Activated CD8-positive, alpha-beta memory T cell treated with anti-CD3 and anti-CD28 coated beads, Interleukin-2, amount 50 U/mL, for 4 hours (primary cell): ENCODE measurements at regions not wholly inside any gene's neighbourhood (a gene's known extent, or its start where the extent isn't known, plus 50 kb on each side); places are given as distances from the start of the nearest gene placed in this dataset.
"Not testable (repeated sequence)": the region's sequence is repeated elsewhere in the genome, so short reads cannot be mapped to it uniquely, and the experiment has no call there.

Experiments
- DNase-seq: peaks from one replicate; pipeline ENCODE4 v3.0.0-alpha.2; 2020

DNA sequence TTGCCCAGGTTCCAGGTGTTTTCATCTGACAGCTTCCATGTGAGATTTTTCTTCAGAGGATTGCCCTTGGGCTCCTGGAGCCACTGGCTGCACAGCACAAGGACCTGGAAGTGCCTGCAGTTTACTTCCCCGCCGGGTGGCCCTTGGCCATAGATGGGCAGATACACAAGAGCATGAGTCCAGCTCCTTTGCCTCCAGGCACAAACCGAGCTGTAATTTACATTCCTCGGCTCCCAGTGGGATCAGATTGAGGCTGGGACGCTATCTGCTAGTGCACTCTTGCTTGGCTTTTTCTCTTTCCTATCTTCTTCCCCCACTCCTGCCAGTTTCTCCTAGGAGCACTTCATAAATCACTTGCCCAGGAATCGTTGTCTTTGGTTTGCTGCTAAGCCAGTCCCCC lies 85.4 kb upstream of the RALY start:
- no peak for DNase-seq

GRCh38 chr20:33908868-33909267 lies 84.8 kb upstream of the RALY start:
- no peak for DNase-seq

GRCh38 chr20:33909331-33909921 lies 84.3 kb upstream of the RALY start:
- no peak for DNase-seq

DNA sequence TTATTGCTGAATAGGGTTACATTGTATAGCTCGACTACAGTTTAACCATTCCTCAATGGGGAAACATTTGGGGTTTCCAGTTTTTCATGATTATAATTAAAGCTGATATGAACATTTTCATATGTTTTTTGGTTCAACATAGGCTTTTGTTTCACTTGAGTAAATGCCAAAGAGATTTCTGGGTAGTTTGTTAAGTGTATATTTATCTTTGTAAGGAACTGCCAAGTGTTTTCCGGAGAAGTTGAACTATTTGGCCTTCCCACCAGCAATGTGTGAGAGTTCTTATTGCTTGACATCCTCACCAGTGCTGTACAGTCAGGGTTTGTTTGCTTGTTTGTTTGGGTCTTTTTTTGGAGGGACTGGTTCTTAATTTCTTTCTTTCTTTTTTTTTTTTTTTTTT lies 83.7 kb upstream of the RALY start:
- no peak for DNase-seq

DNA sequence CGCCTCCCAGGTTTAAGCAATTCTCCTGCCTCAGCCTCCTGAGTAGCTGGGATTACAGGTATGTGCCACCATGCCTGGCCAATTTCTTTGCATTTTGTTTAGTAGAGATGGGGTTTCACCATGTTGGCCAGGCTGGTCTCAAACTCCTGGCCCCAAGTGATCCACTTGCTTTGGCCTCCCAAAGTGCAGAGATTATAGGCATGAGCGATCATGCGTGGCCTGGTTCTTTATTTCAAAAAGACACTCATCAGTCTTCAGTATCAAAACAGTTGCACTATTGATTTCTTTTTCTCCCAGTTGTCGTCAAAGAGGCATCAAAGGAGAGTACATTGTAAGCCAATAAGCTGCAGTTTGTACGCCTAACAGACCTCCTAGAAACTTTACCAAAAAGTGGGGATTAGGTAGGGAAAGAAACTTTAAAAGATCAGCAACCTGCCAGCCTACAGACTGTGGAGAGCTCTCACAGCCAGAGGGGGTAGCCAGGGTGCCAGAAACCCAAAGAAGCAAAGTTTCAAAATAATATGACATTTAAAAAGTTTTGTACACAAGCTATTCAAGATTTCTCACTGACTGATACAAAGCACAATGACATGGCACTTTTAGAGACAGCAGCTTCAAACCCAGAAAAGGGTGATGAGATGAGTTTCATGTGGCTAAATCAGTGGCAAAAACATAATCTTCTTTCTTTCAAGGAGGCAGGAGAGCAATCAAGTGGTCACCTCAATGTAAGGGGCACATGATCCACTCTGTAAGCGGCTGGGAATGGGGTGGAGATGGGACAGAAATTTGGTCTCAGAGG lies 83.0 kb upstream of the RALY start:
- no peak for DNase-seq

GRCh38 chr20:33914919-33915318 lies 78.8 kb upstream of the RALY start:
- DNase-seq, result peak; percentile 38

DNA sequence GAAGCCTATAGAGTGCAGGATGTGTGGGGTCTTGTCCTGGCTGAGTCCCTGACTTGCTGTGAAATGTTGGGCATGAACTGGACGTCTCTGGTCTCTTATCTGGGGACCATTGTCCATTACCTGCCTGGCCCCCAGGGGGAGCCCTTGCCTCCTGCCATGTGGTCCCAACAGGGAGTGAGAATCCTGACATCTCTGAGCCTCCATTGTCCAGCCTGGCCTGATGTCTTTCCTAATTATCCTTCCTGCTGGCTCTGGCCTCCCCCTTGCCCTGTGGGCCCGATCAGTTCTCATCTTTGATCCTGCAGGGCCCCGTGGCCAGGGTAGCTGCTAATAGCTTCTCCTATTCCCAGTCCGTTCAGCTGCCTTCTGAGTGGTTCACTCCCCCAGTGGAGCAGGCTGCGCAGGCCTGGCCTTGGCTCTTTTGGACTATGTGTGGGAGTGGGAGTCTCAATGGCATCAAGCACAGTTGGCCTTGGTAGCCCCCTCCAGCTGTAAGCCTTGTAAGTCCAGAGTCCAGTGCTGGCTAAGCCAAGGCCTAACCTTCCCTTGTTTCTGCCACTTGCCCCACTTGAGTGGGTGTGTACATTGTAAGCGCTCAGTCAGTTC lies 77.9 kb upstream of the RALY start:
- peak; percentile 64 for DNase-seq

- no peak for DNase-seq
These were observed 76.9 kb upstream of the RALY start for GRCh38 chr20:33916768-33917167.

GRCh38 chr20:33917831-33918525 lies 75.7 kb upstream of the RALY start:
- no peak for DNase-seq

DNA sequence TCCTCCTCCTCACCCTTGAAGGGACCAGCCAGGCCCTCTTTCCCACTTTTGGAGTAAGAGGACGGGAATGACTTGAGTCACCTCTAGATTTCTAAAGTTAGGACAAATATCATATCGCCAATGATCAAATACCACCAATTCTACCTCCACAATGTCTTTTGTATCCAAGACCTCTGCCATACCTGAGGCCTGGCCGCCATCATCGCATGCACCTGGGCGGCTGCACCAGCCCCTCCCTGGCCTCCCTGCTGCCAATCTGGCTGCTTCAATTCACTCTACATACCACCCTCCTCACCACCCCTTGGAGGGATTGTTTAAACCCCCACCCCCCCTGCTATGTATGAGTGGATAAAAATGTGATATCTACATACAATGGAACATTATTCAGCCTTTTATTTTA lies 75.0 kb upstream of the RALY start:
- no peak for DNase-seq

DNA sequence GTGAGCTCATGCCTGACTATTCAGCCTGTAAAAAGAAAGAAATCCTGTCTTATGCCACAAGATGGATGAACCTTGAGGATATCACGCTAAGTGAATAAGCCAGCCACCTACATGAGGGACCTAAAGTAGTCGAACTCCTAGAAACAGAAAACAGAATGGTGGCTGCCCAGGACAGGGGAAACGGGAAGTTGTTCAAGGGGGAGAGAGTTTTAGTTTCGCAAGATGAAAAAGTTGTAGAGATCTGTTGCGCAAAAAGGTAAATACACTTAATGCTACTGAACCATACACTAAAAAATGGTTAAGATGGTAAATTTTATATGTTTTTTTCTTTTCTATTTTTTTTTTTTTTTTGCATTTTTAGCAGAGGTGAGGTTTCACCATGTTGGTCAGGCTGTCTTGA lies 74.1 kb upstream of the RALY start:
- no peak for DNase-seq

GRCh38 chr20:33922224-33922623 lies 71.5 kb upstream of the RALY start:
- DNase-seq, result no peak

DNA sequence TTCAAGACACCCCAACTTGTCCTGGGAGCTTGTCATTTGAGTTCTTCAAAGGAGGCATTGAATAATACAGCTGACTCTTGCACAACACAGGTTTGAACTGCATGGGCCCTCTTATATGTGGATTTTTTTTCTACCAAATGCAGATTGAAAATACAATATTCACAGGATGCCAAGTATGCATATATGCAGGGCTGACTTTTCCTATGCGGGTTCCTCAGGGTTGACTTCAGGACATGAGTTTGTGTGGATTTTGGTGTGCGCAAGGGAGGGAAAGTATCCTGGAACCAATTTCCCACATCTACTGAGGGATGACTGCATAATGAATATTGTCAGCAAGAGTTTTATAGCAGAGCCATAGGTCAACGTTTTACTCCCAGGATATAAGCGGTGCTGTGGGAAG lies 70.0 kb upstream of the RALY start:
- DNase-seq, result no peak

- no peak for DNase-seq
These were observed 67.8 kb upstream of the RALY start for GRCh38 chr20:33925867-33926266.

DNA sequence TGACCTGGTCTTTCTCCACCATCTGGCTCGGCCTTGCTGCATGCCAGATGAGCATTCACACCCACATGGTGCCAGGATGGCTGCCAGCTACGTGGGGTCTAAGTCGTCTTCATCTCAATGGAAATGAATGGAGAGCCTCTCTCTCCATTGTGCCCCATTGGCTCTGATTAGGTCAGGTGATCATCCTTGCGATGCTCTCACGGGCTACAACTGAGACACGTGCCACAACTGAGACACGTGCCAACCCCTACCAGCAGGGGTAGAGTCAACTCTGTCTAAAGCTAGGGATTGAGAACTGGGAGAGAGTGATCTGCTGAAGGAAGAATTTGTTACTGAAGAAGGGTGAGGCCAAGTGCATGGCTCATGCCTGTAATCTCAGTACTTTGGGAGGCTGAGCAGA lies 67.3 kb upstream of the RALY start:
- DNase-seq, result no peak

DNA sequence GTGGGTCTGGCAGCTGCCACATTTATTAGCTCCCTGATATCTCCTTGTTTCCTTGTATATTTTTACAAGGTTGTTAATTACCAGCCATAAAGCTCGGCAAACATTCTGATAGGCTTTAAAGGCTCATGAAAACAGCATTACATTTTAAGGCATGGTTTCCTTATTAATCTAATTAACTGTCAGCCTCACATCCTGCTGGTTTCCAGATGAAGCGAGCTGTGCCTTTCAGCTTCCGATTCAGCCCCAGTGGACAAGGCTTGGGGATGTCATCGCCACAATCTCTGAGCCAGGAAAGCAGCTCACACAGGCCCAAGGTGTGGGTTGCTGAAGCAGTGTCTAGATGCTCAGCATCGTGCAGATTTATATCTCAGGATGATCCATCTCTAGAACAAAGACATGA lies 66.0 kb upstream of the RALY start:
- no peak for DNase-seq

DNA sequence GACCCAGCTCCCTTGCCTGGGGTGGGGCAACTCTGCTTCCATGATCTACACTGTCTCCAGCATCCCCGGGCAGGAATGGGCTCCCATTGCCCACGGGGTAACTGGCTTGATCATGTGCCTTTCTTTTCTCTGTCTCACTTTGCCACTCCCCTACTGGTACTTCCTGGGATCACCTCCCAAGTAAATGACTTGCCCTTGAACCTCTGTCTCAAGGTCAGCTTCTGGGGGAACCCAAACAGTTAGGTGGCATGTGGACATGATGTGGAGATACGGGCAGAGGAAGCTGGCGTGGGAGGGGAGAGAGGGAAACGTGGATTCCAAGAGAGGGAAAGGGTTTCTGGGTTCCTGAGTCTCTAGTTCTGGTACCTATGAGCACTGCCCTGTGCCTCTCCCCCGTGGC lies 63.8 kb upstream of the RALY start:
- no peak for DNase-seq

- DNase-seq, result peak; percentile 41
These were observed 60.2 kb upstream of the RALY start for GRCh38 chr20:33933469-33933909.

GRCh38 chr20:33936656-33937055 lies 57.1 kb upstream of the RALY start:
- no peak for DNase-seq

- DNase-seq, result not testable (repeated sequence)
These were observed 54.7 kb upstream of the RALY start for GRCh38 chr20:33939031-33939430.

GRCh38 chr20:33940666-33941065 lies 53.0 kb upstream of the RALY start:
- DNase-seq, result no peak
